GM12891 (cell line): ENCODE measurements at regions not wholly inside any gene's neighbourhood (a gene's known extent, or its start where the extent isn't known, plus 50 kb on each side); places are given as distances from the start of the nearest gene placed in this dataset.

Source experiments
- POLR2A ChIP-seq: IDR thresholded peaks from 2 replicates; pipeline ENCODE4 v1.6.1; 2011; ENCODE audit warnings: low read depth, low read length, control low read depth
- SPI1 ChIP-seq: IDR thresholded peaks from 2 replicates; pipeline ENCODE4 v1.6.1; 2011; ENCODE audit warnings: low read depth, low read length, control low read depth

DNA sequence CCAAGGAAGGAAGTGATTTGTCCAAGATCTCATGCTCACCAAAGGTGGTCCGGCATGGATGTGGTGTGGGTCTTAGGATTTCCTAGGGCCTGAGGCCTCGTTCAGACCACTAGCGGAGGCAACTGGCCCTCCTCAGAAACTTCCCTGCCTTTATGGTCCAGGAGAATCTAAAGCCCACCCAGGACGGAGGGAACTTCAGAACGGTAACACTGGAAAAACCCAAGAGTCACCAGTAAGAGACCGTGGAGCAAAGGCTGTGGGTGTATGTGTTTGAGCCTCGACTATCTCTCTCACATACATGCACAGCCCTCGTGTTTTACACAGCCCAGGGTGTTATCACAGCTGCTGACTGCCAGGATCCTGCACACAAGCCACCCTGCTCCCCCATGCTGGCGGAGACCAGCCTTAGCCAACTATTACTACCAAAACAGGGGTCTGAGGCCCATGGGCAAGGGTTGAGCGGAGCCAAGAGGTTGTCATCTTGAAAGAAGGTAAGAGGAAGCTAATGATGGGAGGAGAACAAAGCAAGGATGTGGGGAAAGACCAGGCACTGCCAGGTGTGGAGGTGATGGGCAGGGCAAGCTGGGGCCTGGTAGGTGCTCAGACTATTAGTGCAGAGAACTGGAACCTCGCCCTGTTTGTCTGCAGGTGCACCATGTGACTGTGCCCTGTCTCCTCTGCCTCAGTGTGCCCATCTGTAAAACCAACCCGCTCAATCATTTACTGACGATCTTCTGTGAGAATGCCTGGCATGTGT lies 170.2 kb upstream of the ZMIZ1 start:
- no peak for TF ChIP-seq POLR2A
- no peak for TF ChIP-seq SPI1
